ENCODE measurements at regions not wholly inside any gene's neighbourhood (a gene's known extent, or its start where the extent isn't known, plus 50 kb on each side); places are given as distances from the start of the nearest gene placed in this dataset.

- Histone ChIP-seq H3K27ac (ENCODE audit: extremely low read depth, low read depth, low read length) (no peak overlapping the region), H3K9me1 (ENCODE audit: control insufficient read depth, insufficient read depth, low read length) (no peaks in the 10 kb centered on the region), H3K4me3 (no peak overlapping the region), H3K9ac (ENCODE audit: insufficient read depth in 1 of 2, low read depth in 2 of 2, low read length in 2 of 2) (no peak overlapping the region), H3K9me3 (replicated peaks; ENCODE audit: control insufficient read depth, insufficient read depth, low read depth, low read length) (peaks cover 2% of the 10 kb centered on the region; the same call in 1 of the 2 replicates), H3K4me1 (replicated peaks in 1 of 2; ENCODE audit: control insufficient read depth in 2 of 2, insufficient read depth in 2 of 2, low read length in 2 of 2) (no peaks in the 10 kb centered on the region), H3K36me3 (ENCODE audit: control insufficient read depth, insufficient read depth, low read length) (no peaks in the 10 kb centered on the region; the same call in 2 of the 3 replicates), H4K20me1 (replicated peaks; ENCODE audit: control insufficient read depth, insufficient read depth, low read length) (no peaks in the 10 kb centered on the region), H2AFZ (ENCODE audit: low read depth, low read length) (no peak overlapping the region), H3K4me2 (ENCODE audit: insufficient read depth, low read length) (no peak overlapping the region), H3K79me2 (ENCODE audit: control insufficient read depth, insufficient read depth, low read length) (no peaks in the 10 kb centered on the region), H3K27me3 (ENCODE audit: control insufficient read depth in 2 of 2, insufficient read depth in 2 of 2, low read length in 2 of 2) (no peaks in the 10 kb centered on the region)
- CTCF ChIA-PET (ENCODE audit: low intra/inter-chr PET ratio) = no interaction called here
- no peak for ATAC-seq
- intact Hi-C loops (cut with micrococcal nuclease) = no loop called here
- no peak for TF ChIP-seq NELFE (IDR thresholded peaks at IDR 0.05; ENCODE audit: insufficient read depth, insufficient read length)
- no peak for TF ChIP-seq USF2 (CRISPR knock-in tag; IDR thresholded peaks at IDR 0.05)
- TF ChIP-seq ZFPM2 (CRISPR knock-in tag; IDR thresholded peaks at IDR 0.05) = no peak
- TF ChIP-seq, protein P1, sequence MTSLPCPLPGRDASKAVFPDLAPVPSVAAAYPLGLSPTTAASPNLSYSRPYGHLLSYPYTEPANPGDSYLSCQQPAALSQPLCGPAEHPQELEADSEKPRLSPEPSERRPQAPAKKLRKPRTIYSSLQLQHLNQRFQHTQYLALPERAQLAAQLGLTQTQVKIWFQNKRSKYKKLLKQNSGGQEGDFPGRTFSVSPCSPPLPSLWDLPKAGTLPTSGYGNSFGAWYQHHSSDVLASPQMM (CRISPR knock-in tag; IDR thresholded peaks at IDR 0.05) = no peak
- no peak for TF ChIP-seq ZNF224 (CRISPR knock-in tag; IDR thresholded peaks at IDR 0.05)
- TF ChIP-seq TBP (optimal IDR thresholded peaks at IDR 0.05; ENCODE audit: low read depth, low read length) = no peak
- TF ChIP-seq ZNF121 (CRISPR knock-in tag; conservative IDR thresholded peaks at IDR 0.05) = no peak
- no peak for TF ChIP-seq ZBTB34 (CRISPR knock-in tag; IDR thresholded peaks at IDR 0.05)
- TF ChIP-seq CCNT2 (IDR thresholded peaks at IDR 0.05; ENCODE audit: borderline replicate concordance, extremely low read depth, insufficient read length, low read depth, low read length) = no peak
- no peak for TF ChIP-seq ZNF143 (CRISPR knock-in tag; IDR thresholded peaks at IDR 0.05)
- TF ChIP-seq TAF9B (IDR thresholded peaks at IDR 0.05; ENCODE audit: partially characterized antibody) = no peak
- TF ChIP-seq, protein P2, sequence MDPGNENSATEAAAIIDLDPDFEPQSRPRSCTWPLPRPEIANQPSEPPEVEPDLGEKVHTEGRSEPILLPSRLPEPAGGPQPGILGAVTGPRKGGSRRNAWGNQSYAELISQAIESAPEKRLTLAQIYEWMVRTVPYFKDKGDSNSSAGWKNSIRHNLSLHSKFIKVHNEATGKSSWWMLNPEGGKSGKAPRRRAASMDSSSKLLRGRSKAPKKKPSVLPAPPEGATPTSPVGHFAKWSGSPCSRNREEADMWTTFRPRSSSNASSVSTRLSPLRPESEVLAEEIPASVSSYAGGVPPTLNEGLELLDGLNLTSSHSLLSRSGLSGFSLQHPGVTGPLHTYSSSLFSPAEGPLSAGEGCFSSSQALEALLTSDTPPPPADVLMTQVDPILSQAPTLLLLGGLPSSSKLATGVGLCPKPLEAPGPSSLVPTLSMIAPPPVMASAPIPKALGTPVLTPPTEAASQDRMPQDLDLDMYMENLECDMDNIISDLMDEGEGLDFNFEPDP (CRISPR knock-in tag; IDR thresholded peaks at IDR 0.05) = no peak
- POLR2A ChIA-PET = no interaction called here
- no TSS peak for BruUV-seq (replicated peaks)
- DNase-seq (ENCODE audit: extremely low read depth in 1 of 4, low spot score in 3 of 4) = no peak
- in situ Hi-C loops (cut with MboI) = no loop called here
- 18% methylated on average over 1 of the region's 1 CpG for WGBS (ENCODE audit: insufficient coverage, low coverage, missing lambda C conversion rate)
- no peak for FAIRE-seq
These were observed 1505.4 kb downstream of the SI start for GRCh38 chr3:163572856-163573255.
